AG04449 (cell line): ENCODE measurements at regions not wholly inside any gene's neighbourhood (a gene's known extent, or its start where the extent isn't known, plus 50 kb on each side); places are given as distances from the start of the nearest gene placed in this dataset.

Experiments used
- CTCF ChIA-PET: fragments of 350-600 bp; formaldehyde crosslinking; extraction: SDS; loops from one replicate; lab custom pipeline; 2021; ENCODE audit warnings: antibody characterized with exemption; lab: Yijun Ruan, JAX
- POLR2A ChIA-PET: fragments of 400-600, 350-600 bp; formaldehyde crosslinking; extraction: SDS; loops from one replicate; lab custom pipeline; 2020; ENCODE audit warnings: antibody characterized with exemption, inconsistent platforms; lab: Yijun Ruan, JAX
- DNase-seq: peaks from one replicate; pipeline ENCODE4 v3.0.0-alpha.2; 2010; ENCODE audit warnings: low read depth, low spot score
- H3K4me3 ChIP-seq: 2 replicates; pipeline ENCODE4 v1.5.1; 2011; ENCODE audit warnings: low read depth, mild to moderate bottlenecking, control low read depth, low read length
- TF ChIP-seq, protein P1 (sequence below): IDR thresholded peaks from one replicate; pipeline ENCODE4 v1.5.1; 2011; ENCODE audit warnings: mild to moderate bottlenecking, moderate library complexity, low read length, control low read depth, inconsistent platforms; ENCODE audit not compliant: insufficient read depth; ENCODE audit errors: missing control alignments

DNA sequence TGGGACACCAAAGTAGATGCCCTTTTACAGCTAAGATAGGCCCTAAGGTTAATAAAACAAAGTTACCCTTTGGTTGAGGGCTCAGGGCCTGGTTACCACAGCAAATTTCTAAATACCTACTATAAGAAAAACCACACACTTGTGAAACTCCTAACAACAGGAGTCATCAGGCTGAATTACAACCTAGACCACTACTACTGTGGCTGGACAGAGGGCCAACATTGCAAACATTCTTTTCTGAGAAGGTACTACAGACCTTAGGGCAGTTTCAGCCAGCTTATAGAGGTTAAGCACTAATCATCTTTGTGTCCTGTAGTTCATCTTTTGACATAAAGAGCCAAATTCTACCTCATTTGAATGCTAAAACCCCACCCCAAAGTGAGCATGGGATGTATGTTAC, 504.0 kb downstream of the RAPGEF2 start:
- no peak for DNase-seq
- ChIA-PET CTCF (no interaction called here), POLR2A (no interaction called here)
- H3K4me3 ChIP-seq = no peak overlapping the region
- TF ChIP-seq, protein P1, sequence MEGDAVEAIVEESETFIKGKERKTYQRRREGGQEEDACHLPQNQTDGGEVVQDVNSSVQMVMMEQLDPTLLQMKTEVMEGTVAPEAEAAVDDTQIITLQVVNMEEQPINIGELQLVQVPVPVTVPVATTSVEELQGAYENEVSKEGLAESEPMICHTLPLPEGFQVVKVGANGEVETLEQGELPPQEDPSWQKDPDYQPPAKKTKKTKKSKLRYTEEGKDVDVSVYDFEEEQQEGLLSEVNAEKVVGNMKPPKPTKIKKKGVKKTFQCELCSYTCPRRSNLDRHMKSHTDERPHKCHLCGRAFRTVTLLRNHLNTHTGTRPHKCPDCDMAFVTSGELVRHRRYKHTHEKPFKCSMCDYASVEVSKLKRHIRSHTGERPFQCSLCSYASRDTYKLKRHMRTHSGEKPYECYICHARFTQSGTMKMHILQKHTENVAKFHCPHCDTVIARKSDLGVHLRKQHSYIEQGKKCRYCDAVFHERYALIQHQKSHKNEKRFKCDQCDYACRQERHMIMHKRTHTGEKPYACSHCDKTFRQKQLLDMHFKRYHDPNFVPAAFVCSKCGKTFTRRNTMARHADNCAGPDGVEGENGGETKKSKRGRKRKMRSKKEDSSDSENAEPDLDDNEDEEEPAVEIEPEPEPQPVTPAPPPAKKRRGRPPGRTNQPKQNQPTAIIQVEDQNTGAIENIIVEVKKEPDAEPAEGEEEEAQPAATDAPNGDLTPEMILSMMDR = no peak

DNA sequence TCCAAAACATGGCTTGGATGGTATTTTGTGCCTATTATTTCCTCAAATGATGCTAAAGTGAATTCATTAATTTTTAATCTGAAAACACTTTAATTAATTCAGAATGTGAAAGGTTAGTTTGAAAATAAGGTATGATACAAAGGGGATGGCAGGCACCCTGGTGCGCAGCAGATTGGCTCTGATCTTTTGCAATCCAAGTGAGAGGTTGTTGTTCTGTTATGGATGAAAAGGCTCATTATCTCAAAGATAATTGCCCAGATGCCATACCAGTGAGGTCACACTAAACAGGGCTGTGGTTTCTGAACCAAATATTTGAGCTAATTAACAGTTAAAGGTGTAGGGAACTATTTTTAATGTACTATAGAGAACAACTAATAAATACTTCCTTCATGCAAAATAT, 504.9 kb downstream of the RAPGEF2 start:
- no peak for DNase-seq
- TF ChIP-seq, protein P1 = no peak
- no peak overlapping the region for H3K4me3 ChIP-seq
- ChIA-PET CTCF (no interaction called here), POLR2A (no interaction called here)

DNA sequence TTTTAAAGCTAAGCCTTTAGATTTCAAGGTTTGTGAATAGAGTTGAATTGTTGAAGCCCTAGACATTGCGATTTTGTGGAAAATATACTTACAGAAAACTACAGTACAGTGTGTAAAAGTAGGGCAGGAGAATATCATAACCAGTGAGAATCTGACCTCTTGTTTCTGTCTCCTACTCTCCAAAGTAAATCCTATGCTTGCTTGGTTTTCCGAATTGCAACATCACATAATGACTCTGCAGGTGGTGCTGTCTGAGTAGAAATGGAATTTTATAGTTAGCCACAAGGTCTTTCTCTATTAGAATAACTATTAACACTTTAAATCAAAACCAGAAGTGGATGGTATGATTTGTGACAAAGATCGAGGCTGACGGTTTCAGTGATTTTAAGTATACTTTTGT, 505.6 kb downstream of the RAPGEF2 start:
- TF ChIP-seq, protein P1 = no peak
- no peak for DNase-seq
- H3K4me3 ChIP-seq = no peak overlapping the region
- ChIA-PET POLR2A (no interaction called here), CTCF (no interaction called here)

DNA sequence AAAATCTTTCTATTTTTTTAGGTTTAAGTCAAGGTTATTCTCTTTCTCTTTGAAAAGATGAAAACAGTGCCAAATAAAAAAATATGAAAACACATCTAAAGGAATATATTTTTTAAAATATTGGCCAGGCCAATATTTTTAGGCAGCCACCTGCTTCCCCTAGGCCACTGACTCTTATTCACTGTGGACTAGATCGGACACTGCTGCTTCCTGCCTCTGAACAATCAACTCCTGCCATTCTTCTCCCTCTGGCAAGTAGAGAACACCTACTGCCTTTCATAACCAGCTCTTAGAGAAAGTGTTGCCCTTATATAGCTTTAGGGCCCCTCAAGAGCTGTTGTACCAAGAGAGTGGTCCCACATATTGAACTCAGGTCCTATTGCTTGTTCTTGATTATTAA, 529.2 kb downstream of the RAPGEF2 start:
- ChIA-PET POLR2A (no interaction called here), CTCF (no interaction called here)
- DNase-seq = no peak
- no peak overlapping the region for H3K4me3 ChIP-seq
- TF ChIP-seq, protein P1 = no peak

DNA sequence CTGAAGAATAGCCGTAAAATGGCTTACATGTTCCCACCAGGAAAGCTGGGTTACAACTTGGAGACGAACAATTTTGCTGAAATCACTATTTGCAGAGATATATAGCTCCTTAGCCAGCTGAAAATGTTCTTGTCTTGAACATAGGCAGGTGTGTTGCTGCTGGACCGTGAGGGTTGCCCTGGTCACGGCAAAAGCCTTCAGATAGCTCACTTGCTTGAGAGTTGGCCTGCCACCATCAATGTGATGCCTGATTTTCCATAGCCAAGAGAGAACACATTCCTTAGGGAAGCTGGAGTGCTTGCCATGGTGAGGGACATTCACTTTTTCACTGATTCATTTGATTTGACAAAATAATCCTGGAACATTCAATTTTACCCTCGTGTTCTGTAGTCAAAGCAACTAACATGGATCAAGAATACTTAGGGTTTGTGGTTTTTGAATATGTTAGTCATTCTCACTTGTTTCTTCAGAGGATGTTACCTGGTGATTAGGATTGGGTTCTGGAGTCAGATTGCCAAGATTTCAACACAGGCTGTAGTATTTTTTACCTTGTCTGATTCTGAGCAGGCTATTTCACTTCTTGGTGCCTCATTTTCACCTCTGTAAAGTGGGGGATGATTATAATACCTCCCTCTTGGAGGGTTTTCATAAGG, 536.9 kb downstream of the RAPGEF2 start:
- POLR2A ChIA-PET = no interaction called here
- TF ChIP-seq, protein P1 = no peak
- H3K4me3 ChIP-seq = no peak overlapping the region
- CTCF ChIA-PET = no interaction called here
- DNase-seq = no peak

DNA sequence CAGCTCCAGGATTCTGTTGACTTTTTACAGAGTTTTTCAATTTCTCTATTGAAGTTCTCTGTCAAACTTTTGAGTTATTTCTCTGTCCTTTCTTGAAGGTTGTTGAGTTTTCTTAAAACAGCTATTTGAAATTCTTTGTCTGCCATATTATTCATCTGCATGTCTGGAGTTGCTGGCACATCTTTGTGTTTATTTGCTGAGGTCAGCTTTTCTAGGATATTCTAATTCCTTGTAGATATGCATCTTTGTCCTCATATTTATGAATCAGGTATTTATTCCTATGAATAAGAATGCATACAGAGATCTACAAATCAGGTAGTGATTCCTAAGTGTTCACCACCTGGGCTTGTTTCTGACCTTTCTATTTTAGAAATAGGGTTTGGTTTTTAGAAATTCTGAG, 546.4 kb downstream of the RAPGEF2 start:
- POLR2A ChIA-PET = no interaction called here
- no peak overlapping the region for H3K4me3 ChIP-seq
- TF ChIP-seq, protein P1 = no peak
- no peak for DNase-seq
- CTCF ChIA-PET = no interaction called here
